ENCODE measurements at regions not wholly inside any gene's neighbourhood (a gene's known extent, or its start where the extent isn't known, plus 50 kb on each side); places are given as distances from the start of the nearest gene placed in this dataset.

GRCh38 chr1:67953301-67953700 lies 97.1 kb downstream of the DIRAS3 start (continued):
- TF ChIP-seq FLYWCH1 (CRISPR knock-in tag; IDR thresholded peaks at IDR 0.05) (no peak), DNMT1 (CRISPR knock-in tag; IDR thresholded peaks at IDR 0.05) (no peak), HDAC2 (CRISPR knock-in tag; IDR thresholded peaks at IDR 0.05) (no peak), U2AF2 (IDR thresholded peaks at IDR 0.05; ENCODE audit: low read depth, low read length) (no peak), REPIN1 (CRISPR knock-in tag; IDR thresholded peaks at IDR 0.05; ENCODE audit: borderline replicate concordance, low read depth) (no peak), ZNF224 (CRISPR knock-in tag; IDR thresholded peaks at IDR 0.05) (no peak), NFE2L1 (CRISPR knock-in tag; IDR thresholded peaks at IDR 0.05; ENCODE audit: borderline replicate concordance) (no peak)

GRCh38 chr1:67952071-67952470 lies 98.4 kb downstream of the DIRAS3 start:
- Histone ChIP-seq H3K36me3 (replicated peaks in 1 of 2; ENCODE audit: control insufficient read depth in 1 of 2, insufficient read depth in 2 of 2, low read length in 2 of 2) (no peaks in the 10 kb centered on the region), H2AFZ (ENCODE audit: low read length) (no peak overlapping the region), H3K4me1 (ENCODE audit: insufficient read depth, low read length) (no peaks in the 10 kb centered on the region), H3K27me3 (ENCODE audit: control insufficient read depth in 1 of 2, insufficient read depth in 2 of 2, low read length in 2 of 2) (no peaks in the 10 kb centered on the region; a peak in 1 of 5 replicates), H3K9ac (ENCODE audit: insufficient read depth, low read depth, low read length) (no peak overlapping the region), H3K4me2 (ENCODE audit: low read depth, low read length) (no peak overlapping the region), H3K9me3 (ENCODE audit: low read length) (no peaks in the 10 kb centered on the region), H3K79me2 (ENCODE audit: insufficient read depth, low read length) (no peaks in the 10 kb centered on the region), H3K4me3 (replicated peaks in 1 of 3; ENCODE audit: insufficient read depth in 1 of 3, low read depth in 2 of 3, low read length in 3 of 3) (no peak overlapping the region), H3K27ac (ENCODE audit: extremely low read length, insufficient read depth, low read length) (no peak overlapping the region), H4K20me1 (ENCODE audit: insufficient read depth, low read length) (no peaks in the 10 kb centered on the region)
- FAIRE-seq = no peak
- intact Hi-C loops (cut with micrococcal nuclease; ENCODE audit: unreplicated experiment) (no loop called here), in situ Hi-C loops (cut with HindIII; ENCODE audit: extremely low pct_ligation_motif_present, low pct_unique_long_range_greater_than_20kb) (no loop called here)
- DNase-seq (ENCODE audit: low spot score) = no peak
- TF ChIP-seq BHLHE40 (IDR thresholded peaks at IDR 0.05; ENCODE audit: low read length) (no peak), ZNF75D (CRISPR knock-in tag; IDR thresholded peaks at IDR 0.05; ENCODE audit: borderline replicate concordance) (no peak), ATF7-NPFF (CRISPR knock-in tag; IDR thresholded peaks at IDR 0.05; ENCODE audit: low read depth) (no peak), PHF8 (CRISPR knock-in tag; IDR thresholded peaks at IDR 0.05) (no peak), PPARG (CRISPR knock-in tag; conservative IDR thresholded peaks at IDR 0.05) (no peak), ZFX (CRISPR knock-in tag; IDR thresholded peaks at IDR 0.05; ENCODE audit: low read depth) (no peak), ZFP62 (CRISPR knock-in tag; IDR thresholded peaks at IDR 0.05) (no peak), NFRKB (IDR thresholded peaks at IDR 0.05) (no peak), ETS1 (CRISPR knock-in tag; IDR thresholded peaks at IDR 0.05) (no peak), RARG (CRISPR knock-in tag; IDR thresholded peaks at IDR 0.05; ENCODE audit: low read depth) (no peak), NFYB (CRISPR knock-in tag; IDR thresholded peaks at IDR 0.05) (no peak), ZNF207 (IDR thresholded peaks at IDR 0.05; ENCODE audit: borderline replicate concordance) (no peak), ZNF253 (CRISPR knock-in tag; IDR thresholded peaks at IDR 0.05; ENCODE audit: borderline replicate concordance) (no peak)
- no TSS peak for BruUV-seq (replicated peaks)
- ChIA-PET POLR2A (no interaction called here), CTCF (ENCODE audit: low intra/inter-chr PET ratio, low total read pairs) (no interaction called here)
- 0% methylated on average over 1 of the region's 1 CpG for WGBS (ENCODE audit: low lambda C conversion rate)
- no peak for ATAC-seq
